Ovary (tissue), 3 donors: ENCODE measurements at regions not wholly inside any gene's neighbourhood (a gene's known extent, or its start where the extent isn't known, plus 50 kb on each side); places are given as distances from the start of the nearest gene placed in this dataset.

ENCODE experiments used
- EP300 ChIP-seq: sonication (generic); formaldehyde crosslinking; IDR thresholded peaks from one replicate; pipeline ENCODE4 v1.6.1; 2017; ENCODE audit warnings: antibody characterized with exemption
- POLR2A ChIP-seq: fragments of 450-650 bp; IDR thresholded peaks from one replicate; pipeline ENCODE4 v1.6.1; 2017; ENCODE audit warnings: antibody characterized with exemption, mild to moderate bottlenecking, moderate library complexity
- TF ChIP-seq, protein P1 (sequence below), 3 donors: fragments of 450-650 bp in 2 of 3; fragments of 200-600 bp in 1 of 3; IDR thresholded peaks; one replicate each; pipeline versions ENCODE4 v1.5.1 to v1.8.0; 2016 to 2022; ENCODE audit warnings: antibody characterized with exemption in 3 of 3, mild to moderate bottlenecking in 1 of 3
- donor health status: DM: no; HTN: no; CAD: no.

DNA sequence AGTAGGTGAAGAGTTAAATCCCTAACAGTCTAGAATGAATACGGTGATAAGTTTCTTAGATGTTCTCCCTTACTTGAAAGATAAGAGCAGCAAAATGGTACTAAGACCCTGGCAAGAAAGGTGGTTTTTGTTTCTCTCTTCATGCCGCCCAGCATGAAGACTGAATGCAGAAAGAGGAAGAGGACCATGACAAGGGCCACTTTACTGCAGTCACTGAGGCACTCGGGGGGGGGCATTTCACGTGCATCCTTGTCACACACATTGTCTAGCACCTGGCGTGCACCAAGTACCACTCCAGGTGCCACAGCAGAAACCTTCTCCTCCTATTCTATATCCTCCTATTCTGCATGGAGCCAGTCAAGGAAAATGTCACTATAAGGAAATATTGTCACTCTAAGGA is 222.0 kb downstream of the TOMM20 start:
- TF ChIP-seq POLR2A = no peak
- TF ChIP-seq, protein P1, sequence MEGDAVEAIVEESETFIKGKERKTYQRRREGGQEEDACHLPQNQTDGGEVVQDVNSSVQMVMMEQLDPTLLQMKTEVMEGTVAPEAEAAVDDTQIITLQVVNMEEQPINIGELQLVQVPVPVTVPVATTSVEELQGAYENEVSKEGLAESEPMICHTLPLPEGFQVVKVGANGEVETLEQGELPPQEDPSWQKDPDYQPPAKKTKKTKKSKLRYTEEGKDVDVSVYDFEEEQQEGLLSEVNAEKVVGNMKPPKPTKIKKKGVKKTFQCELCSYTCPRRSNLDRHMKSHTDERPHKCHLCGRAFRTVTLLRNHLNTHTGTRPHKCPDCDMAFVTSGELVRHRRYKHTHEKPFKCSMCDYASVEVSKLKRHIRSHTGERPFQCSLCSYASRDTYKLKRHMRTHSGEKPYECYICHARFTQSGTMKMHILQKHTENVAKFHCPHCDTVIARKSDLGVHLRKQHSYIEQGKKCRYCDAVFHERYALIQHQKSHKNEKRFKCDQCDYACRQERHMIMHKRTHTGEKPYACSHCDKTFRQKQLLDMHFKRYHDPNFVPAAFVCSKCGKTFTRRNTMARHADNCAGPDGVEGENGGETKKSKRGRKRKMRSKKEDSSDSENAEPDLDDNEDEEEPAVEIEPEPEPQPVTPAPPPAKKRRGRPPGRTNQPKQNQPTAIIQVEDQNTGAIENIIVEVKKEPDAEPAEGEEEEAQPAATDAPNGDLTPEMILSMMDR (IDR thresholded peaks at IDR 0.05) = no peak
- no peak for TF ChIP-seq EP300
